GM12878 (cell line): ENCODE measurements at regions not wholly inside any gene's neighbourhood (a gene's known extent, or its start where the extent isn't known, plus 50 kb on each side); places are given as distances from the start of the nearest gene placed in this dataset.

Experiments used
- ATAC-seq: fragments of 200-7000 bp; cut with Tn5 transposase; 3 replicates; pipeline ENCODE4 v1.9.1; 2020; ENCODE audit warnings: mild to moderate bottlenecking, moderate library complexity
- BruUV-seq: library from RNA; stranded (reverse); fragments of 400-500 nt; replicated peaks from 2 replicates; lab custom pipeline; 2021; lab: Mats Ljungman, UMichigan
- CTCF ChIA-PET: fragments of 300-600 bp; sonication (Branson Sonifier 250); formaldehyde crosslinking; extraction: SDS; loops from one replicate; lab custom pipeline; 2021; ENCODE audit warnings: inconsistent platforms; lab: Yijun Ruan, JAX
- POLR2A ChIA-PET: fragments of 350-600 bp; formaldehyde crosslinking; extraction: SDS; loops from one replicate; lab custom pipeline; 2021; ENCODE audit warnings: inconsistent platforms; lab: Charles Lee
- RAD21 ChIA-PET: fragments of 300-600 bp; sonication (Branson Sonifier 250); formaldehyde crosslinking; loops from one replicate; lab custom pipeline; 2023; ENCODE audit warnings: antibody characterized with exemption; ENCODE audit not compliant: unreplicated experiment; lab: Charles Lee
- SMC1A ChIA-PET: fragments of 300-600 bp; sonication (Branson Sonifier 250); formaldehyde crosslinking; loops from one replicate; lab custom pipeline; 2023; ENCODE audit not compliant: unreplicated experiment, uncharacterized antibody; lab: Charles Lee
- DNase-seq: peaks from one replicate; pipeline ENCODE4 v3.0.0-alpha.2; 2011; ENCODE audit warnings: low read depth, low spot score
- FAIRE-seq: peaks from 3 replicates; lab custom pipeline; 2011; peaks lifted over from hg19 to GRCh38; lab: Jason Lieb, UNC
- H2AFZ ChIP-seq: 2 replicates; pipeline ENCODE4 v1.6.0; 2011; ENCODE audit warnings: low read depth, low read length, control low read depth; ENCODE audit not compliant: control insufficient read depth
- H3K27ac ChIP-seq: 2 replicates; pipeline ENCODE4 v1.5.1; 2011; ENCODE audit warnings: control low read depth; ENCODE audit not compliant: control insufficient read depth, insufficient read depth
- H3K27me3 ChIP-seq, 2 experiments: replicated peaks in 1 of 2; 2 replicates each; pipeline versions ENCODE4 v1.6.0 to v1.6.1; 2011; ENCODE audit warnings: low read length in 1 of 2; ENCODE audit not compliant: control insufficient read depth in 2 of 2, insufficient read depth in 2 of 2
- H3K36me3 ChIP-seq, 2 experiments: 2 replicates each; pipeline ENCODE4 v1.5.1; 2011; ENCODE audit warnings: low read length in 1 of 2; ENCODE audit not compliant: control insufficient read depth in 2 of 2, insufficient read depth in 2 of 2
- H3K4me1 ChIP-seq: 2 replicates; pipeline ENCODE4 v1.6.1; 2011; ENCODE audit warnings: mild to moderate bottlenecking, low read length, moderate library complexity, mixed read lengths; ENCODE audit not compliant: control insufficient read depth, insufficient read depth
- H3K4me2 ChIP-seq: 2 replicates; pipeline ENCODE4 v1.6.0; 2011; ENCODE audit warnings: control low read depth; ENCODE audit not compliant: control insufficient read depth, insufficient read depth
- H3K4me3 ChIP-seq: fragments of 200-600 bp; sonication (generic); 2 replicates; pipeline ENCODE4 v1.5.1; 2016
- H3K79me2 ChIP-seq: 2 replicates; pipeline ENCODE4 v1.6.0; 2011; ENCODE audit warnings: low read length; ENCODE audit not compliant: control insufficient read depth, insufficient read depth
- H3K9ac ChIP-seq: 2 replicates; pipeline ENCODE4 v1.8.0; 2011; ENCODE audit warnings: low read length, control low read depth, mixed read lengths; ENCODE audit not compliant: control insufficient read depth, insufficient read depth
- H3K9me3 ChIP-seq: replicated peaks from 3 replicates; pipeline ENCODE4 v1.5.1; 2011; ENCODE audit warnings: mild to moderate bottlenecking, low read length; ENCODE audit not compliant: control insufficient read depth, insufficient read depth
- H4K20me1 ChIP-seq: 2 replicates; pipeline ENCODE4 v1.6.0; 2011; ENCODE audit not compliant: control insufficient read depth, insufficient read depth
- BCLAF1 ChIP-seq: fragments of 450-650 bp; IDR thresholded peaks from 2 replicates; pipeline ENCODE4 v1.6.1; 2017; ENCODE audit warnings: antibody characterized with exemption, mild to moderate bottlenecking, moderate library complexity
- ESRRA ChIP-seq: IDR thresholded peaks from 2 replicates; pipeline ENCODE4 v1.6.1; 2012; ENCODE audit warnings: mild to moderate bottlenecking, low read length, improper control_type of control experiment
- GATAD2B ChIP-seq: fragments of 450-650 bp; conservative IDR thresholded peaks from 2 replicates; pipeline ENCODE4 v1.6.1; 2017; ENCODE audit warnings: low read depth, mild to moderate bottlenecking, moderate library complexity
- IRF4 ChIP-seq: IDR thresholded peaks from 2 replicates; pipeline ENCODE4 v1.6.1; 2011; ENCODE audit warnings: low read depth, low read length
- MTA3 ChIP-seq: IDR thresholded peaks from 2 replicates; pipeline ENCODE4 v1.6.1; 2012; ENCODE audit warnings: low read length, inconsistent platforms, borderline replicate concordance
- NFYA ChIP-seq: IDR thresholded peaks from 2 replicates; pipeline ENCODE4 v1.6.1; 2011; ENCODE audit warnings: low read depth, mild to moderate bottlenecking, low read length, improper control_type of control experiment, borderline replicate concordance
- PBX3 ChIP-seq: IDR thresholded peaks from 2 replicates; pipeline ENCODE4 v1.6.1; 2011; ENCODE audit warnings: mild to moderate bottlenecking, low read depth, low read length, moderate library complexity; ENCODE audit not compliant: insufficient replicate concordance
- RELA ChIP-seq: fragments of 450-650 bp; IDR thresholded peaks from 2 replicates; pipeline ENCODE4 v1.8.0; 2014; ENCODE audit warnings: borderline replicate concordance; ENCODE audit not compliant: partially characterized antibody
- STAT1 ChIP-seq: fragments of 450-650 bp; conservative IDR thresholded peaks from 2 replicates; pipeline ENCODE4 v1.6.1; 2014; ENCODE audit warnings: antibody characterized with exemption, mild to moderate bottlenecking
- STAT3 ChIP-seq: IDR thresholded peaks from 2 replicates; pipeline ENCODE4 v1.6.1; 2011; ENCODE audit warnings: low read depth, low read length, improper control_type of control experiment
- SUZ12 ChIP-seq: fragments of 200-600 bp; sonication (generic); IDR thresholded peaks from one replicate; pipeline ENCODE4 v1.6.1; 2018; ENCODE audit warnings: antibody characterized with exemption, mild to moderate bottlenecking; ENCODE audit not compliant: unreplicated experiment
- WGBS: methylation state at CpG from one replicate; pipeline ENCODE4 v1.1.6; 2016; ENCODE audit warnings: low lambda C conversion rate; ENCODE audit not compliant: insufficient replicate concordance, insufficient coverage; ENCODE audit errors: missing lambda C conversion rate; 5-methylcytosine and 5-hydroxymethylcytosine counted together
- in situ Hi-C: fragments of 300-500 bp; cut with MboI; formaldehyde crosslinking; loops from 9 replicates; pipeline ENCODE4 v1.14.3; 2018; ENCODE audit warnings: mixed read lengths
- intact Hi-C: fragments of 100-400 bp; cut with micrococcal nuclease; formaldehyde crosslinking; loops from one replicate; pipeline ENCODE4 v1.14.2; 2022; ENCODE audit not compliant: unreplicated experiment
- TF ChIP-seq, protein P1 (sequence below): fragments of 450-650 bp; IDR thresholded peaks from 2 replicates; pipeline ENCODE4 v1.6.1; 2017; ENCODE audit warnings: mild to moderate bottlenecking, moderate library complexity
- TF ChIP-seq, protein P2 (sequence below): fragments of 450-650 bp; formaldehyde crosslinking; IDR thresholded peaks from 2 replicates; pipeline ENCODE4 v1.4.0; 2020; ENCODE audit warnings: mild to moderate bottlenecking, moderate library complexity

DNA sequence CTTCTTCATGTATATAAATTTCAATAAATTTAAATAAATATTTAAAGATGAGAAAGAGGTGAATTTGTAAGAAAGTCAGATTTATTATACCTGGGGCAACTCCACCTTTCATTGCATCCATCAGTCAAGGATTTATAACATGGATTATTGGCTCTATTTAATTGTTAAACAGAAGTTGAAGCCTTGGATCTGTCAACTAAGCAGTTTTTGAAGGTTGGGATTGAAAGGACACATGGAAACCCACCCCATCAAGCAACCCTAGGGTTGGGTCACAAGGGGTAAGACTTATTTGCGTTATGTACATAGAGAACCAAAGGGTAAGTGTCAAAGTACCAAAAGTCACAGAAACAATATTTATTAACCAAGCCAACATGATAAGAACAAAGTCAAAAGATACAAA is 342.5 kb downstream of the ELAVL2 start:
- in situ Hi-C loops (no loop called here), intact Hi-C loops (loop anchor here (10.0 kb wide), 1 partner anchor 669 kb away; no protein-coding TSS in a partner anchor)
- Histone ChIP-seq H3K4me3 (no peak overlapping the region), H3K9ac (no peak overlapping the region), H3K4me1 (no peaks in the 10 kb centered on the region), H3K9me3 (no peaks in the 10 kb centered on the region), H3K79me2 (no peaks in the 10 kb centered on the region), H3K27me3 (no peaks in the 10 kb centered on the region), H3K27ac (no peak overlapping the region), H3K4me2 (no peak overlapping the region), H4K20me1 (no peaks in the 10 kb centered on the region), H3K36me3 (no peaks in the 10 kb centered on the region), H2AFZ (no peak overlapping the region)
- DNase-seq: no peak
- ChIA-PET CTCF (interaction anchor here (0.7 to 1.6 kb wide), 2 partner anchors 98 to 1014 kb away, joined by 3 read pairs; no protein-coding TSS in a partner anchor), RAD21 (interaction anchor here (0.7 to 0.8 kb wide), 2 partner anchors 8 to 210 kb away, joined by 3 read pairs; no protein-coding TSS in a partner anchor), SMC1A (no interaction called here), POLR2A (no interaction called here)
- ATAC-seq: no peak
- BruUV-seq: no TSS peak
- WGBS: 0% methylated on average over 1 of the region's 1 CpG
- no peak for FAIRE-seq
- no peak for TF ChIP-seq RELA
- TF ChIP-seq GATAD2B: no peak
- TF ChIP-seq, protein P1, sequence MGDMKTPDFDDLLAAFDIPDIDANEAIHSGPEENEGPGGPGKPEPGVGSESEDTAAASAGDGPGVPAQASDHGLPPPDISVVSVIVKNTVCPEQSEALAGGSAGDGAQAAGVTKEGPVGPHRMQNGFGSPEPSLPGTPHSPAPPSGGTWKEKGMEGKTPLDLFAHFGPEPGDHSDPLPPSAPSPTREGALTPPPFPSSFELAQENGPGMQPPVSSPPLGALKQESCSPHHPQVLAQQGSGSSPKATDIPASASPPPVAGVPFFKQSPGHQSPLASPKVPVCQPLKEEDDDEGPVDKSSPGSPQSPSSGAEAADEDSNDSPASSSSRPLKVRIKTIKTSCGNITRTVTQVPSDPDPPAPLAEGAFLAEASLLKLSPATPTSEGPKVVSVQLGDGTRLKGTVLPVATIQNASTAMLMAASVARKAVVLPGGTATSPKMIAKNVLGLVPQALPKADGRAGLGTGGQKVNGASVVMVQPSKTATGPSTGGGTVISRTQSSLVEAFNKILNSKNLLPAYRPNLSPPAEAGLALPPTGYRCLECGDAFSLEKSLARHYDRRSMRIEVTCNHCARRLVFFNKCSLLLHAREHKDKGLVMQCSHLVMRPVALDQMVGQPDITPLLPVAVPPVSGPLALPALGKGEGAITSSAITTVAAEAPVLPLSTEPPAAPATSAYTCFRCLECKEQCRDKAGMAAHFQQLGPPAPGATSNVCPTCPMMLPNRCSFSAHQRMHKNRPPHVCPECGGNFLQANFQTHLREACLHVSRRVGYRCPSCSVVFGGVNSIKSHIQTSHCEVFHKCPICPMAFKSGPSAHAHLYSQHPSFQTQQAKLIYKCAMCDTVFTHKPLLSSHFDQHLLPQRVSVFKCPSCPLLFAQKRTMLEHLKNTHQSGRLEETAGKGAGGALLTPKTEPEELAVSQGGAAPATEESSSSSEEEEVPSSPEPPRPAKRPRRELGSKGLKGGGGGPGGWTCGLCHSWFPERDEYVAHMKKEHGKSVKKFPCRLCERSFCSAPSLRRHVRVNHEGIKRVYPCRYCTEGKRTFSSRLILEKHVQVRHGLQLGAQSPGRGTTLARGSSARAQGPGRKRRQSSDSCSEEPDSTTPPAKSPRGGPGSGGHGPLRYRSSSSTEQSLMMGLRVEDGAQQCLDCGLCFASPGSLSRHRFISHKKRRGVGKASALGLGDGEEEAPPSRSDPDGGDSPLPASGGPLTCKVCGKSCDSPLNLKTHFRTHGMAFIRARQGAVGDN: no peak
- TF ChIP-seq ESRRA: no peak
- no peak for TF ChIP-seq IRF4
- no peak for TF ChIP-seq MTA3
- no peak for TF ChIP-seq STAT1
- no peak for TF ChIP-seq SUZ12
- TF ChIP-seq STAT3: no peak
- no peak for TF ChIP-seq PBX3
- no peak for TF ChIP-seq BCLAF1
- TF ChIP-seq, protein P2, sequence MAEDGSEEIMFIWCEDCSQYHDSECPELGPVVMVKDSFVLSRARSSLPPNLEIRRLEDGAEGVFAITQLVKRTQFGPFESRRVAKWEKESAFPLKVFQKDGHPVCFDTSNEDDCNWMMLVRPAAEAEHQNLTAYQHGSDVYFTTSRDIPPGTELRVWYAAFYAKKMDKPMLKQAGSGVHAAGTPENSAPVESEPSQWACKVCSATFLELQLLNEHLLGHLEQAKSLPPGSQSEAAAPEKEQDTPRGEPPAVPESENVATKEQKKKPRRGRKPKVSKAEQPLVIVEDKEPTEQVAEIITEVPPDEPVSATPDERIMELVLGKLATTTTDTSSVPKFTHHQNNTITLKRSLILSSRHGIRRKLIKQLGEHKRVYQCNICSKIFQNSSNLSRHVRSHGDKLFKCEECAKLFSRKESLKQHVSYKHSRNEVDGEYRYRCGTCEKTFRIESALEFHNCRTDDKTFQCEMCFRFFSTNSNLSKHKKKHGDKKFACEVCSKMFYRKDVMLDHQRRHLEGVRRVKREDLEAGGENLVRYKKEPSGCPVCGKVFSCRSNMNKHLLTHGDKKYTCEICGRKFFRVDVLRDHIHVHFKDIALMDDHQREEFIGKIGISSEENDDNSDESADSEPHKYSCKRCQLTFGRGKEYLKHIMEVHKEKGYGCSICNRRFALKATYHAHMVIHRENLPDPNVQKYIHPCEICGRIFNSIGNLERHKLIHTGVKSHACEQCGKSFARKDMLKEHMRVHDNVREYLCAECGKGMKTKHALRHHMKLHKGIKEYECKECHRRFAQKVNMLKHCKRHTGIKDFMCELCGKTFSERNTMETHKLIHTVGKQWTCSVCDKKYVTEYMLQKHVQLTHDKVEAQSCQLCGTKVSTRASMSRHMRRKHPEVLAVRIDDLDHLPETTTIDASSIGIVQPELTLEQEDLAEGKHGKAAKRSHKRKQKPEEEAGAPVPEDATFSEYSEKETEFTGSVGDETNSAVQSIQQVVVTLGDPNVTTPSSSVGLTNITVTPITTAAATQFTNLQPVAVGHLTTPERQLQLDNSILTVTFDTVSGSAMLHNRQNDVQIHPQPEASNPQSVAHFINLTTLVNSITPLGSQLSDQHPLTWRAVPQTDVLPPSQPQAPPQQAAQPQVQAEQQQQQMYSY (CRISPR knock-in tag): no peak
- no peak for TF ChIP-seq NFYA
